NCI-H146 (cell line): ENCODE measurements at regions not wholly inside any gene's neighbourhood (a gene's known extent, or its start where the extent isn't known, plus 50 kb on each side); places are given as distances from the start of the nearest gene placed in this dataset.
"Not testable (repeated sequence)": the region's sequence is repeated elsewhere in the genome, so short reads cannot be mapped to it uniquely, and the experiment has no call there.

Experiments used
- DNase-seq: peaks from one replicate; lab custom pipeline; 2025; lab: John Stamatoyannopoulos, UW

GRCh38 chr12:67455236-67455635 lies 186.1 kb downstream of the CAND1 start:
- DNase-seq = no peak

- DNase-seq = no peak
Measured at GRCh38 chr12:67456431-67456901, 187.3 kb downstream of the CAND1 start.

DNA sequence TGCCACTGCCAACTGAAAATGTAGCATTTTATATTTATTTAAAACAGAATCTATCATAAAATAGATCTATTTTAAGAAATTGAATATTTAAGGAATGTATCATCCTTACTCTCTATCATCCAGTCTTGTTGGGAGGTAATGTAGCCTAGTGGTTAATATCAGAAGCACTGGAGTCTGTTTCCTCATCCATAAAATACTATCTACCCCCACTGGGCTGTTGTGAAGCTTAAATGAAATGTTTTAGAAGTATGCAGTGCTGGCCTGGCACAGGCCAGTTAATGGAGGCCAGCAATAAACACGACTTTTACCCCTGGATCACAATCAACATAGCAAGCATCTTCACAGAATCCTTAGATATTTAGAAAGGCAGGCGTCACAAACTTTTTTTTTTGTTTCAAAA lies 188.0 kb downstream of the CAND1 start:
- no peak for DNase-seq

- no peak for DNase-seq
Measured at GRCh38 chr12:67457778-67458665, 188.9 kb downstream of the CAND1 start.

GRCh38 chr12:67459173-67459572 lies 189.4 kb upstream of the DYRK2 start:
- no peak for DNase-seq

DNA sequence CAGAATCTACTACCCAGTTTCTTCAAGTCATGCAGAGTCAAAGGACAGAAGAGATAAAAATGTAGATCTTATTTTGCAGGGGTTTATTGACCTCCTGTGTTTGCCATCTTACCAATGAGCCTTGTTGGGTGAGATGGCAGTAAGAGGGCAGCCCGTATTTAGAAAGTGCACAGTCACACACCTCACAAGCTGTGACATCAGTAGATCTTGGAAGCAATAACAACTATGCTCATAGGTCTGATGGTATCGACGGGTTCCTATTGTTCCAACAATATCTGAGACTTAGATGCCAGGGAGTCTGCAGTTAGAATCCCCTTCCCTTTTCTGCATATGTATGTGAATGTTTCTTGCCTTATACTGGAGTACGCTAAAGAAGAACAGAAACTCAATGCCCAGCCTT lies 189.0 kb upstream of the DYRK2 start:
- no peak for DNase-seq

- DNase-seq = no peak
Measured at GRCh38 chr12:67460388-67460787, 188.2 kb upstream of the DYRK2 start.

GRCh38 chr12:67468549-67469245 lies 179.8 kb upstream of the DYRK2 start:
- DNase-seq = no peak

- DNase-seq = no peak
Measured at GRCh38 chr12:67469666-67470065, 178.9 kb upstream of the DYRK2 start.

DNA sequence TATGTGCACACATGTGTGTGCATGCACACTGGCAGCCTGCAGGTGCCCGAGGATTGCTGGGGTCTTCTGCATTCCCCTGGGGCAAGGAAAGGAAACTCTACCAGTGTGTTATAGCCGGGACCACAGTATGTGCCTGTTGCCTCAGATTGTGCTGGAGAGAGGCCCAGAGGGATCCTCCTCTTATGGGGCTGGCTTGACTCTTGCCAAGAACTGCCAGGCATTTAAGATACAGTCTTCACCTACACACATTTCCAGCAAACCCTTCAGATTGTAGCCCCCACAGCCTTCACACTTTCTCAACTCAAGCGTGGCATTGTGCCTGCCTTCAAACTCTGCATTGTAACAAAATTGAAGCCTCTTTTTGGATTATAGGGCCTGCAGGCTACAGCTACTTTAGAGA lies 176.7 kb upstream of the DYRK2 start:
- no peak for DNase-seq

GRCh38 chr12:67472539-67472938 lies 176.0 kb upstream of the DYRK2 start:
- no peak for DNase-seq

- no peak for DNase-seq
Measured at GRCh38 chr12:67474934-67475620, 173.5 kb upstream of the DYRK2 start.

DNA sequence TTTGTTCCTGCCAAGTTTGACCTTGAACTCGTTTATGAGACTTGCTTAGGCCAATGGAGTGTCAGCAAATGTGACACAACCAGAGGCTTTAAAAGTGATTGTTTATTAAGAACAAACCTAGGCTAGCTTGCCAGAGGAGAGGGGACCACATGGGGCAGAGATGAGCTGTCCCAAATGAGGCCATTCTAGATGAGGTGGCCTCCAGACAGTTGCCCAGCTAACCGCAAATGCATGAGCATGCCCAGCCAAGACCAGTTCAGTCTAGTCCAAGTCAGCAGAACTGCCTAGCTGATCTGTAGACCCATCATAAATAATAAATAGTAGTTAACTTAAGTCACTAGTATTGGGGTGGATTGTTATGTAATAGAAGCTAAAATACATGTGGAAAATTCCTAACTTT lies 172.8 kb upstream of the DYRK2 start:
- no peak for DNase-seq

- no peak for DNase-seq
Measured at GRCh38 chr12:67477681-67478265, 170.8 kb upstream of the DYRK2 start.

GRCh38 chr12:67482751-67483661 lies 165.5 kb upstream of the DYRK2 start:
- DNase-seq = no peak

DNA sequence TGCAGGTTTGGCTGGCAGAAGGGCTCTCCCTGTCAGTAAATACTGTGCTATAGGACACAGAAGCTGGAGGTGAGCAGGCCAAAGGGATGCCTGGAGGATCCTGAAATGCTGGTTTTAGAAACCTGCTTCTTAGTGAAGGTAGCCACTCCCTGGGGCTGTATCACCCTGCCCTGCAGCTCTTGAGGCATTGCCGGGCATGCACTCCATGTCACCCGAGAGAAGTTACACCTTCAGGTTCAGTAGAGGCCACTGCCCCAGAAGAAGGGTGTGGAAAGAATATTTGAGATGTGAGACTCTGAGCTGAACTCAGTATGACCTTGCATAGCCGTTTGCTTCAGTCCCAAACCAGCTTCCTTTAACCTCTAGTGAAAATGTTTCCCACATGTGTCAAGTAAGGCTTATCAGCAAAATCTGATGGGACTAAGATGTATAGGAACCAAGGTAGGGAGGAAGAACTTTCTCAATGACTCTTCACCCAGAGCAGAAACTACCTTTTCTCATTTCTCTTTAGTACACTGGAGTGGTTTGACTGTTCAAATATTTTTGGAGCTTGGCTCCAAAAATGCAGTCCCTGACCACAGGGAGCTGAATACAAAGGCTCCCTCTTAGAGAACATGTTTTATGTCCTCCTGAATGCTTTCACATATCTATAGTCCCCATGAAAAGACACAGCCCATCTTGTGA lies 164.5 kb upstream of the DYRK2 start:
- DNase-seq = no peak

DNA sequence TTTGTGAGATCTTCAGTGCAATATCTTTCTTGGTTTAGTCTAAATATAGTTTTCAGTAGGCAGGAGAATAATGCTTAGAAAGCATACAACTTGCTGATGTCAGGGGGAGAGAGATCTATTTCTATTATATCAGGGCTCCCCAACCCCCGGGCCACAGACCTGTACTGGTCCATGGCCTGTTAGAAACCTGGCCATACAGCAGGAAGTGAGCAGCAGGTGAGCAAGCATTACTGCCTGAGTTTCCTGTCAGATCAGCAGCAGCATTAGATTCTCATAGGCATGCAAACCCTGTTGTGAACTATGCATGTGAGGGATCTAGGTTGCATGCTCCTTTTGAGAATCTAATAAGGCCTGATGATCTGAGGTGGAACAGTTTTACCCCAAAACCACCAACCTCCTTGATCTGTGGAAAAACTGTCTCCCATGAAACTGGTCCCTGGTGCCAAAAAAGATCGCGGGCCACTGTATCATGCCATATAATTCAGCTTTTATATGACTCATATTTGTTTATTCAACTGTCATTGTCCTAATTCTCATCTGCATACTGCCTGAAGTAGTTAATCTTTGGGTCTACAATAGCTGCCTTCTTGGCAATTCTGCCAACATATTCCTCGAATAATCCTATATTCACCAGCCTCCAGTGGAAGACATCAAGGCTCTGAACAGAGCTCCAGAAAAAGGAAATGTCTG lies 163.6 kb upstream of the DYRK2 start:
- DNase-seq = peak; percentile 20

DNA sequence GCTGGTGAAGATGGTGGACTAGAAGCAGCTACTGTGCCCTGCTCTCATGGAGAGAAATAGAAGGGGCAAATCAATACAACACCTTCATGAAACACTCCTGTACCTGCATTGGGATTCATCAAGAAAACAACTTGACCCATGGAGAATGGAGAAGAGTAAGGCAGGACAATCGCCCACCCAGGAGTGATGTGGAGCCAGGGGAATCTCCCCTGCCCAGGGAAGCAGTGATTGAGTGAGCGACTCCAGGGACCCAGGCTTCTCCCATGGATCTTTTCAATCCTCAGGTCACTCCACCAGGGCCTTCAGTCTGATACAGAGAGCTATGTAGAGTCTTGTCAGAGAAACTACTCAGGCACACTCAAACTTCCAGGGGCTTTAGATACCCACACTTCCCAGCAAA lies 161.9 kb upstream of the DYRK2 start:
- DNase-seq = no peak

GRCh38 chr12:67488349-67488748 lies 160.2 kb upstream of the DYRK2 start:
- DNase-seq = not testable (repeated sequence)

- DNase-seq = no peak
Measured at GRCh38 chr12:67489007-67489406, 159.5 kb upstream of the DYRK2 start.
